ENCODE measurements at regions not wholly inside any gene's neighbourhood (a gene's known extent, or its start where the extent isn't known, plus 50 kb on each side); places are given as distances from the start of the nearest gene placed in this dataset.

- TF ChIP-seq POLR2A (IDR thresholded peaks at IDR 0.05) (no peak), EP300 (IDR thresholded peaks at IDR 0.05) (no peak), POLR2AphosphoS5 (IDR thresholded peaks at IDR 0.05) (no peak), CTCF (IDR thresholded peaks at IDR 0.05) (no peak)
- no peak for DNase-seq
- no peaks in the 10 kb centered on the region for H3K36me3 ChIP-seq
- H3K27ac ChIP-seq = no peak overlapping the region
- peaks cover 0 to 10% (median 0%) of the 10 kb centered on the region in 4 donors for H3K4me1 ChIP-seq
- no peaks in the 10 kb centered on the region for H3K27me3 ChIP-seq
- peaks cover 0 to 2% (median 0%) of the 10 kb centered on the region in 4 donors for H3K9me3 ChIP-seq
- intact Hi-C loops (cut with DNase I) = no loop called here
- H3K4me3 ChIP-seq = no peak overlapping the region
- WGBS, 2 donors = 68 to 69% methylated on average over 5 of the region's 5 CpGs
Observed at GRCh38 chr12:68557011-68557730, 53.5 kb upstream of the RAP1B start.

- H3K36me3 ChIP-seq = no peaks in the 10 kb centered on the region
- H3K27me3 ChIP-seq = no peaks in the 10 kb centered on the region
- WGBS, 2 donors = 85% methylated on average over 1 of the region's 1 CpG
- intact Hi-C loops (cut with DNase I) = no loop called here
- H3K4me3 ChIP-seq = no peak overlapping the region
- peaks cover 0 to 10% (median 0%) of the 10 kb centered on the region in 4 donors for H3K4me1 ChIP-seq
- no peak overlapping the region for H3K27ac ChIP-seq
- TF ChIP-seq POLR2AphosphoS5 (IDR thresholded peaks at IDR 0.05) (no peak), CTCF (IDR thresholded peaks at IDR 0.05) (no peak), POLR2A (IDR thresholded peaks at IDR 0.05) (no peak), EP300 (IDR thresholded peaks at IDR 0.05) (no peak)
- no peaks in the 10 kb centered on the region for H3K9me3 ChIP-seq
- DNase-seq = no peak
Observed at GRCh38 chr12:68559246-68559645, 51.5 kb upstream of the RAP1B start.

GRCh38 chr12:68559984-68560850 is 50.5 kb upstream of the RAP1B start:
- WGBS, 2 donors = 62 to 73% methylated on average over 8 of the region's 8 CpGs
- peak; percentile 71 for DNase-seq
- Histone ChIP-seq H3K4me3 (no peak overlapping the region), H3K9me3 (no peaks in the 10 kb centered on the region), H3K27me3 (no peaks in the 10 kb centered on the region), H3K4me1 (peaks cover 0 to 10% (median 0%) of the 10 kb centered on the region in 4 donors), H3K36me3 (no peaks in the 10 kb centered on the region), H3K27ac (no peak overlapping the region)
- no peak for TF ChIP-seq POLR2A (IDR thresholded peaks at IDR 0.05)
- no peak for TF ChIP-seq CTCF (IDR thresholded peaks at IDR 0.05)
- TF ChIP-seq EP300 (IDR thresholded peaks at IDR 0.05) = no peak
- TF ChIP-seq POLR2AphosphoS5 (IDR thresholded peaks at IDR 0.05) = no peak
- intact Hi-C loops (cut with DNase I) = no loop called here

- TF ChIP-seq EP300 (IDR thresholded peaks at IDR 0.05) (no peak), POLR2A (IDR thresholded peaks at IDR 0.05) (no peak), CTCF (IDR thresholded peaks at IDR 0.05) (no peak), POLR2AphosphoS5 (IDR thresholded peaks at IDR 0.05) (no peak)
- Histone ChIP-seq H3K4me1 (peaks cover 0 to 16% (median 0%) of the 10 kb centered on the region in 4 donors), H3K9me3 (no peaks in the 10 kb centered on the region), H3K27me3 (no peaks in the 10 kb centered on the region), H3K4me3 (no peak overlapping the region), H3K36me3 (no peaks in the 10 kb centered on the region), H3K27ac (no peak overlapping the region)
- intact Hi-C loops (cut with DNase I) = no loop called here
- WGBS, 2 donors = 78 to 86% methylated on average over 5 of the region's 5 CpGs
- no peak for DNase-seq
Observed at GRCh38 chr12:68560851-68561422, 49.8 kb upstream of the RAP1B start.

Small RNA genes lying in the stretch of these regions (small RNA-seq; reads per million reads assigned to genes)
- gene AC008033.2 = 0 to 0.06 (median 0) reads per million in 3 donors
